ENCODE measurements at regions not wholly inside any gene's neighbourhood (a gene's known extent, or its start where the extent isn't known, plus 50 kb on each side); places are given as distances from the start of the nearest gene placed in this dataset.

DNA sequence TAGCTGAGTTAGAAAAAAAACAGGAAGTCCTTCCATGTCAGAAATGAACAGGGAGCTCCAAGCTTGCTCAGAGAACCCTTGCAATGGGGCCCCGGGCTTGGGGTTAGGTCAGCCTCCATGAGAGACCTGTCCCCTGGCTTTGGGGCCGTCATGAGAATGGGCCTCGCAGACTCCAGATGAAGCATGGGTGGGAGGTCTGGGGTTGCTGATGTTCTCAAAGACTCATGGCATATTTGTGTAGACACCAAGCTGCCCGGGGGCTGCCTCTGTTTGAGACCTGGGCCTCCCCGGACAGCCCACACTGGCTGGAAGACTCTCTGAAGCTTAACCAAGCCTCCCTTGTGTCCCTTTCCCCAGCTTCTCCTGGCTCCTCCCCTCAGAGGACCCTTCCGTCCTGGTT lies 186.3 kb downstream of the IRX2 start:
- Histone ChIP-seq H2BK20ac (ENCODE audit: low read length) (no peak overlapping the region), H3K23ac (ENCODE audit: insufficient read length) (no peak overlapping the region), H3K27me3 (replicated peaks in 1 of 4; ENCODE audit: control insufficient read depth in 3 of 4, extremely low read depth in 1 of 4, insufficient read depth in 3 of 4, low read length in 3 of 4) (no peaks in the 10 kb centered on the region), H3K4me2 (ENCODE audit: insufficient read depth in 1 of 2, low read depth in 2 of 2, low read length in 2 of 2) (no peak overlapping the region), H3K79me1 (ENCODE audit: low read depth, low read length) (no peaks in the 10 kb centered on the region), H3K36me3 (ENCODE audit: control insufficient read depth in 2 of 4, insufficient read depth in 4 of 4, low read length in 3 of 4) (no peaks in the 10 kb centered on the region), H3K79me2 (ENCODE audit: control insufficient read depth in 1 of 2, insufficient read depth in 2 of 2, low read length in 2 of 2) (no peaks in the 10 kb centered on the region), H3K4me3 (ENCODE audit: extremely low read depth in 1 of 4, insufficient read depth in 2 of 4, low read depth in 3 of 4, low read length in 4 of 4) (no peak overlapping the region), H3K56ac (replicated peaks; ENCODE audit: insufficient read length, low read depth, low read length) (no peak overlapping the region), H2AK5ac (ENCODE audit: low read depth, low read length) (no peak overlapping the region), H2BK12ac (ENCODE audit: low read depth, low read length) (no peak overlapping the region), H3K14ac (ENCODE audit: insufficient read length) (no peak overlapping the region), H2BK5ac (ENCODE audit: low read depth, low read length) (no peak overlapping the region), H3K23me2 (ENCODE audit: low read depth, low read length) (no peaks in the 10 kb centered on the region), H3K27ac (ENCODE audit: low read depth, low read length) (no peak overlapping the region), H2BK15ac (ENCODE audit: low read length) (no peak overlapping the region), H3K9me3 (ENCODE audit: insufficient read depth in 2 of 2, low read depth in 1 of 2, low read length in 1 of 2) (no peaks in the 10 kb centered on the region; a peak in 1 of 4 replicates), H3K4me1 (replicated peaks in 1 of 4; ENCODE audit: control insufficient read depth in 3 of 4, insufficient read depth in 4 of 4, low read length in 3 of 4) (no peaks in the 10 kb centered on the region), H3K4ac (replicated peaks; ENCODE audit: insufficient read length, low read depth, low read length) (no peak overlapping the region), H2AFZ (ENCODE audit: low read length) (no peak overlapping the region), H4K91ac (replicated peaks; ENCODE audit: insufficient read length, low read length) (no peak overlapping the region), H4K5ac (ENCODE audit: insufficient read length, low read depth, low read length) (no peak overlapping the region), H4K20me1 (replicated peaks in 1 of 2; ENCODE audit: control insufficient read depth in 1 of 2, insufficient read depth in 2 of 2, low read length in 2 of 2) (no peaks in the 10 kb centered on the region), H2BK120ac (replicated peaks; ENCODE audit: low read depth, low read length) (no peak overlapping the region), H3K9ac (replicated peaks in 1 of 4; ENCODE audit: extremely low read depth in 1 of 4, low read depth in 3 of 4, low read length in 3 of 4) (no peak overlapping the region), H3K18ac (ENCODE audit: extremely low read depth, low read length) (no peak overlapping the region), H4K8ac (ENCODE audit: extremely low read depth, insufficient read depth, low read length) (no peak overlapping the region)
- FAIRE-seq (no peak), DNase-seq (ENCODE audit: low read depth in 1 of 2, low spot score in 2 of 2) (no peak)
- TF ChIP-seq SP4 (IDR thresholded peaks at IDR 0.05; ENCODE audit: low read length) (no peak), KDM5A (IDR thresholded peaks at IDR 0.05; ENCODE audit: low read length) (no peak), SIN3A (conservative IDR thresholded peaks at IDR 0.05 in 1 of 2, IDR thresholded peaks at IDR 0.05 in 1 of 2; ENCODE audit: low read depth in 1 of 2, low read length in 2 of 2) (no peak), POU5F1 (IDR thresholded peaks at IDR 0.05; ENCODE audit: low read depth, low read length) (no peak), CHD2 (IDR thresholded peaks at IDR 0.05; ENCODE audit: low read length) (no peak), CBX8 (IDR thresholded peaks at IDR 0.05; ENCODE audit: borderline replicate concordance, low read depth, low read length) (no peak)
- TF ChIP-seq, protein P1, sequence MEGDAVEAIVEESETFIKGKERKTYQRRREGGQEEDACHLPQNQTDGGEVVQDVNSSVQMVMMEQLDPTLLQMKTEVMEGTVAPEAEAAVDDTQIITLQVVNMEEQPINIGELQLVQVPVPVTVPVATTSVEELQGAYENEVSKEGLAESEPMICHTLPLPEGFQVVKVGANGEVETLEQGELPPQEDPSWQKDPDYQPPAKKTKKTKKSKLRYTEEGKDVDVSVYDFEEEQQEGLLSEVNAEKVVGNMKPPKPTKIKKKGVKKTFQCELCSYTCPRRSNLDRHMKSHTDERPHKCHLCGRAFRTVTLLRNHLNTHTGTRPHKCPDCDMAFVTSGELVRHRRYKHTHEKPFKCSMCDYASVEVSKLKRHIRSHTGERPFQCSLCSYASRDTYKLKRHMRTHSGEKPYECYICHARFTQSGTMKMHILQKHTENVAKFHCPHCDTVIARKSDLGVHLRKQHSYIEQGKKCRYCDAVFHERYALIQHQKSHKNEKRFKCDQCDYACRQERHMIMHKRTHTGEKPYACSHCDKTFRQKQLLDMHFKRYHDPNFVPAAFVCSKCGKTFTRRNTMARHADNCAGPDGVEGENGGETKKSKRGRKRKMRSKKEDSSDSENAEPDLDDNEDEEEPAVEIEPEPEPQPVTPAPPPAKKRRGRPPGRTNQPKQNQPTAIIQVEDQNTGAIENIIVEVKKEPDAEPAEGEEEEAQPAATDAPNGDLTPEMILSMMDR (IDR thresholded peaks at IDR 0.05; ENCODE audit: control extremely low read depth in 1 of 3, insufficient read depth in 1 of 3, low read depth in 1 of 3, low read length in 3 of 3) = no peak
- ChIA-PET CTCF (ENCODE audit: partially characterized antibody) (interaction anchor here (1.3 kb wide), 2 partner anchors 11 to 136 kb away, joined by 3 read pairs; no protein-coding TSS in a partner anchor), POLR2A (ENCODE audit: partially characterized antibody) (no interaction called here)
- 94% methylated on average over 5 of the region's 6 CpGs; no CpG with 5 or more reads in 1 of the 2 experiments for WGBS, 2 experiments (ENCODE audit: extremely low coverage in 1 of 2, insufficient coverage in 1 of 2, insufficient read length in 1 of 2, insufficient replicate concordance in 2 of 2, low coverage in 1 of 2, low lambda C conversion rate in 2 of 2, missing lambda C conversion rate in 1 of 2)

Data from H1 (cell line).